ENCODE measurements at regions not wholly inside any gene's neighbourhood (a gene's known extent, or its start where the extent isn't known, plus 50 kb on each side); places are given as distances from the start of the nearest gene placed in this dataset.
"Not testable (repeated sequence)": the region's sequence is repeated elsewhere in the genome, so short reads cannot be mapped to it uniquely, and the experiment has no call there.

- peak; percentile 17 to 68 (median 44) for DNase-seq (ENCODE audit: extremely low read depth in 1 of 11, low read depth in 9 of 11, low spot score in 4 of 11)
These were observed 355.4 kb upstream of the SOX9 start for GRCh38 chr17:71765437-71765836.

GRCh38 chr17:71769850-71770249 is 351.0 kb upstream of the SOX9 start:
- no peak for DNase-seq (ENCODE audit: extremely low read depth in 1 of 11, low read depth in 9 of 11, low spot score in 4 of 11)

GRCh38 chr17:71777048-71777640 is 343.7 kb upstream of the SOX9 start:
- no peak for DNase-seq (ENCODE audit: extremely low read depth in 1 of 11, low read depth in 9 of 11, low spot score in 4 of 11)

GRCh38 chr17:71779482-71779881 is 341.3 kb upstream of the SOX9 start:
- DNase-seq (ENCODE audit: extremely low read depth in 1 of 11, low read depth in 9 of 11, low spot score in 4 of 11) = no peak

GRCh38 chr17:71780596-71780995 is 340.2 kb upstream of the SOX9 start:
- DNase-seq (ENCODE audit: extremely low read depth in 1 of 11, low read depth in 9 of 11, low spot score in 4 of 11) = no peak

- DNase-seq (ENCODE audit: extremely low read depth in 1 of 11, low read depth in 9 of 11, low spot score in 4 of 11) = not testable (repeated sequence)
These were observed 338.8 kb upstream of the SOX9 start for GRCh38 chr17:71782021-71782420.

- no peak for DNase-seq (ENCODE audit: extremely low read depth in 1 of 11, low read depth in 9 of 11, low spot score in 4 of 11)
These were observed 330.0 kb upstream of the SOX9 start for GRCh38 chr17:71790791-71791190.

- no peak for DNase-seq (ENCODE audit: extremely low read depth in 1 of 11, low read depth in 9 of 11, low spot score in 4 of 11)
These were observed 329.5 kb upstream of the SOX9 start for GRCh38 chr17:71791311-71791710.

GRCh38 chr17:71792966-71793365 is 327.9 kb upstream of the SOX9 start:
- no peak for DNase-seq (ENCODE audit: extremely low read depth in 1 of 11, low read depth in 9 of 11, low spot score in 4 of 11)

- no peak for DNase-seq (ENCODE audit: extremely low read depth in 1 of 11, low read depth in 9 of 11, low spot score in 4 of 11)
These were observed 327.3 kb upstream of the SOX9 start for GRCh38 chr17:71793518-71793917.

GRCh38 chr17:71798701-71799100 is 322.1 kb upstream of the SOX9 start:
- no peak for DNase-seq (ENCODE audit: extremely low read depth in 1 of 11, low read depth in 9 of 11, low spot score in 4 of 11)

GRCh38 chr17:71799657-71800056 is 321.2 kb upstream of the SOX9 start:
- DNase-seq (ENCODE audit: extremely low read depth in 1 of 11, low read depth in 9 of 11, low spot score in 4 of 11) = no peak

- no peak for DNase-seq (ENCODE audit: extremely low read depth in 1 of 11, low read depth in 9 of 11, low spot score in 4 of 11)
These were observed 319.5 kb upstream of the SOX9 start for GRCh38 chr17:71801301-71801700.

GRCh38 chr17:71802663-71803062 is 318.2 kb upstream of the SOX9 start:
- DNase-seq (ENCODE audit: extremely low read depth in 1 of 11, low read depth in 9 of 11, low spot score in 4 of 11) = no peak

GRCh38 chr17:71803656-71804284 is 317.1 kb upstream of the SOX9 start:
- no peak for DNase-seq (ENCODE audit: extremely low read depth in 1 of 11, low read depth in 9 of 11, low spot score in 4 of 11)

- no peak for DNase-seq (ENCODE audit: extremely low read depth in 1 of 11, low read depth in 9 of 11, low spot score in 4 of 11)
These were observed 311.3 kb upstream of the SOX9 start for GRCh38 chr17:71809537-71809936.

- DNase-seq (ENCODE audit: extremely low read depth in 1 of 11, low read depth in 9 of 11, low spot score in 4 of 11) = not testable (repeated sequence)
These were observed 307.0 kb upstream of the SOX9 start for GRCh38 chr17:71813861-71814260.

- no peak for DNase-seq (ENCODE audit: extremely low read depth in 1 of 11, low read depth in 9 of 11, low spot score in 4 of 11)
These were observed 299.3 kb upstream of the SOX9 start for GRCh38 chr17:71821511-71821910.

GRCh38 chr17:71824671-71825070 is 296.1 kb upstream of the SOX9 start:
- DNase-seq (ENCODE audit: extremely low read depth in 1 of 11, low read depth in 9 of 11, low spot score in 4 of 11) = no peak

- no peak for DNase-seq (ENCODE audit: extremely low read depth in 1 of 11, low read depth in 9 of 11, low spot score in 4 of 11)
These were observed 295.1 kb upstream of the SOX9 start for GRCh38 chr17:71825687-71826086.

GRCh38 chr17:71828182-71828596 is 292.6 kb upstream of the SOX9 start:
- DNase-seq (ENCODE audit: extremely low read depth in 1 of 11, low read depth in 9 of 11, low spot score in 4 of 11) = peak in 4 of 11 donors; percentile 18 to 28 (median 22)

All from renal cortex interstitium (tissue), 11 donors.